ENCODE measurements at regions not wholly inside any gene's neighbourhood (a gene's known extent, or its start where the extent isn't known, plus 50 kb on each side); places are given as distances from the start of the nearest gene placed in this dataset.

DNA sequence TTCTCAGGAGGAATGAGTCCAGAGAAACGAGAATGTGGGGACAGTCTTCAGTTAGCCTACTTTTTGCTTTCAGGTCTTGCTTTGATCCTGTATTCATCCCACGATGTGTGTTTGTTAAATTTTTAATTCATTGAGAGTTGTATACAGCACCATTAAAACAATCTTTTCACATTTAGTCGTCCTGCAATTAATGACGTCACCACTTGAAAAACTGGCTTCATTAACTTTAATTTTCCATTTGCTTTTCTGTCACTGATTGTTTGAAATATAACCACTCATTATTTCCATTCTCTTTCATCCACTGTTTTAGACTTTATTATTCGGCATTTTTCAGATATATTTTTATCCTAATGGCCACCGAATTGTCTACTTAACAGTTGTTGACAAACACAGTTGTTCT is 146.9 kb downstream of the TFEC start:
- no peak for TF ChIP-seq POLR2A (IDR thresholded peaks at IDR 0.05)
- TF ChIP-seq, protein P1, sequence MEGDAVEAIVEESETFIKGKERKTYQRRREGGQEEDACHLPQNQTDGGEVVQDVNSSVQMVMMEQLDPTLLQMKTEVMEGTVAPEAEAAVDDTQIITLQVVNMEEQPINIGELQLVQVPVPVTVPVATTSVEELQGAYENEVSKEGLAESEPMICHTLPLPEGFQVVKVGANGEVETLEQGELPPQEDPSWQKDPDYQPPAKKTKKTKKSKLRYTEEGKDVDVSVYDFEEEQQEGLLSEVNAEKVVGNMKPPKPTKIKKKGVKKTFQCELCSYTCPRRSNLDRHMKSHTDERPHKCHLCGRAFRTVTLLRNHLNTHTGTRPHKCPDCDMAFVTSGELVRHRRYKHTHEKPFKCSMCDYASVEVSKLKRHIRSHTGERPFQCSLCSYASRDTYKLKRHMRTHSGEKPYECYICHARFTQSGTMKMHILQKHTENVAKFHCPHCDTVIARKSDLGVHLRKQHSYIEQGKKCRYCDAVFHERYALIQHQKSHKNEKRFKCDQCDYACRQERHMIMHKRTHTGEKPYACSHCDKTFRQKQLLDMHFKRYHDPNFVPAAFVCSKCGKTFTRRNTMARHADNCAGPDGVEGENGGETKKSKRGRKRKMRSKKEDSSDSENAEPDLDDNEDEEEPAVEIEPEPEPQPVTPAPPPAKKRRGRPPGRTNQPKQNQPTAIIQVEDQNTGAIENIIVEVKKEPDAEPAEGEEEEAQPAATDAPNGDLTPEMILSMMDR (IDR thresholded peaks at IDR 0.05), result no peak

Measured in esophagus squamous epithelium (tissue), 4 donors.